DND-41 (cell line): ENCODE measurements at regions not wholly inside any gene's neighbourhood (a gene's known extent, or its start where the extent isn't known, plus 50 kb on each side); places are given as distances from the start of the nearest gene placed in this dataset.

Experiments used
- ATAC-seq: fragments of 200-7000 bp; cut with Tn5 transposase; 3 replicates; pipeline ENCODE4 v1.9.1; 2021; ENCODE audit warnings: low read depth; ENCODE audit not compliant: insufficient read depth
- DNase-seq: peaks from one replicate; pipeline ENCODE4 v3.0.0-alpha.2; 2020
- H2AFZ ChIP-seq: 2 replicates; pipeline ENCODE4 v1.6.0; 2012; ENCODE audit warnings: low read depth, low read length
- H3K27ac ChIP-seq: 2 replicates; pipeline ENCODE4 v1.5.1; 2012; ENCODE audit warnings: low read length, inconsistent platforms
- H3K27me3 ChIP-seq: fragments of 200-600 bp; sonication (generic); 2 replicates; pipeline ENCODE4 v1.6.0; 2012; ENCODE audit warnings: low read length, mild to moderate bottlenecking, inconsistent platforms; ENCODE audit not compliant: insufficient read depth, poor library complexity
- H3K36me3 ChIP-seq: 2 replicates; pipeline ENCODE4 v1.5.1; 2012; ENCODE audit warnings: low read length, inconsistent platforms; ENCODE audit not compliant: insufficient read depth
- H3K4me1 ChIP-seq: 2 replicates; pipeline ENCODE4 v1.5.1; 2012; ENCODE audit warnings: mild to moderate bottlenecking, low read length; ENCODE audit not compliant: insufficient read depth
- H3K4me2 ChIP-seq: 2 replicates; pipeline ENCODE4 v1.6.0; 2012; ENCODE audit warnings: mild to moderate bottlenecking, moderate library complexity, low read length, inconsistent platforms; ENCODE audit not compliant: insufficient read depth
- H3K4me3 ChIP-seq, 2 experiments: fragments of 200-600 bp in 1 of 2; shearing (Covaris generic) in 1 of 2; 2 replicates each; pipeline ENCODE4 v1.5.1; 2012 to 2016; ENCODE audit warnings: inconsistent platforms in 2 of 2, low read length in 2 of 2, mild to moderate bottlenecking in 2 of 2, low read depth in 1 of 2, moderate library complexity in 1 of 2
- H3K79me2 ChIP-seq: 2 replicates; pipeline ENCODE4 v1.6.0; 2012; ENCODE audit warnings: low read length, inconsistent platforms; ENCODE audit not compliant: insufficient read depth
- H3K9ac ChIP-seq: 2 replicates; pipeline ENCODE4 v1.6.0; 2012; ENCODE audit warnings: low read depth, mild to moderate bottlenecking, inconsistent platforms, low read length, moderate library complexity
- H3K9me3 ChIP-seq: 2 replicates; pipeline ENCODE4 v1.5.1; 2012; ENCODE audit warnings: low read length, moderate library complexity, mild to moderate bottlenecking, inconsistent platforms; ENCODE audit not compliant: insufficient read depth, severe bottlenecking
- H4K20me1 ChIP-seq: 2 replicates; pipeline ENCODE4 v1.6.0; 2012; ENCODE audit warnings: low read length; ENCODE audit not compliant: insufficient read depth
- CTCF ChIP-seq: IDR thresholded peaks from 2 replicates; pipeline ENCODE4 v1.5.1; 2012; ENCODE audit warnings: borderline replicate concordance, low read length, moderate library complexity, mild to moderate bottlenecking; ENCODE audit not compliant: poor library complexity, severe bottlenecking; ENCODE audit errors: extremely low read depth
- EZH2 ChIP-seq: IDR thresholded peaks from 3 replicates; pipeline ENCODE4 v1.6.1; 2012; ENCODE audit warnings: borderline replicate concordance, low read depth, mild to moderate bottlenecking, moderate library complexity, low read length, inconsistent platforms; ENCODE audit not compliant: severe bottlenecking

- no peaks in the 10 kb centered on the region for H3K79me2 ChIP-seq
Observed at GRCh38 chrX:4670606-4671005, 957.2 kb upstream of the PRKX start.

DNA sequence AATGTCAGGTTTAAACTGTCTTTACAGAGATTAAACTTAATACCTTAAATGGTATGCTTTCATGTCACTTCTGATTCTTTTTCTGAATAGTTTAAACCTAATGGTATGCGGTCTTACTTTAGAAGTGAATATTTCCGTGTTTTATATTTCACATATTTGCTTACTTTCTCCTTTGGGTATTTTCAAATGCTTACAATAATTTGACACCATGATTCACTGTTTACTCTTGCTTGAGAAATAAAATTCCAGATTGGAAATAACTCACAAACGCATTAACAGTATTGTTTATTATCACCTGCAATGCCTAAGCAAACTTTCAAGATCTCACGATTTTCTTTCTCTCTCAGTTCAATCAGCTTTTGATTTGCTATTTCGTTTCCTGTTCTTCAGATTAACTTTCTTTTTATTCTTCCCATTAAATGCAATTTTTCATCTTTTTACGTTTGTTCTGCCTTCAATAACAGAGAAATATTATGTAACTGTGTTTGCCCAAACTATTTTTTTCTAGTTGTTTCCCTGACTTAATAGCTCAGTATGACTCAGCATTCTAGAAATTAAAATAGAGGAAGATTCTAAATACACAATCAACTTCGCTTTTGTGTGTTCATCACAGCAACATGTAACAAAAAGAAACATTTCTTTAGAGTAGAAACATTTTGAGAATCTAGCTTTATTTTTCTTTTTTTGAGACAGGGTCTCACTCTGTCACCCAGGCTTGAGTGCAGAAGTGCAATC, 955.5 kb upstream of the PRKX start:
- no peak overlapping the region for H2AFZ ChIP-seq
- no peak overlapping the region for H3K4me2 ChIP-seq
- no peaks in the 10 kb centered on the region for H3K79me2 ChIP-seq
- H3K4me1 ChIP-seq, result no peaks in the 10 kb centered on the region
- ATAC-seq, result no peak
- no peaks in the 10 kb centered on the region for H3K36me3 ChIP-seq
- no peak overlapping the region for H3K4me3 ChIP-seq
- H4K20me1 ChIP-seq, result no peaks in the 10 kb centered on the region
- H3K27me3 ChIP-seq, result no peaks in the 10 kb centered on the region
- H3K27ac ChIP-seq, result no peak overlapping the region
- no peaks in the 10 kb centered on the region for H3K9me3 ChIP-seq
- H3K9ac ChIP-seq, result no peak overlapping the region
- DNase-seq, result no peak
- TF ChIP-seq CTCF, result no peak
- TF ChIP-seq EZH2, result no peak

More at GRCh38 chrX:4670606-4671005, 957.2 kb upstream of the PRKX start:
- Histone ChIP-seq H3K9ac (no peak overlapping the region), H3K27me3 (no peaks in the 10 kb centered on the region), H3K27ac (no peak overlapping the region), H4K20me1 (no peaks in the 10 kb centered on the region), H3K4me2 (no peak overlapping the region), H3K4me1 (no peaks in the 10 kb centered on the region), H2AFZ (no peak overlapping the region), H3K9me3 (no peaks in the 10 kb centered on the region), H3K36me3 (no peaks in the 10 kb centered on the region), H3K4me3 (no peak overlapping the region)
- ATAC-seq, result no peak
- DNase-seq, result no peak
- TF ChIP-seq EZH2 (no peak), CTCF (no peak)

DNA sequence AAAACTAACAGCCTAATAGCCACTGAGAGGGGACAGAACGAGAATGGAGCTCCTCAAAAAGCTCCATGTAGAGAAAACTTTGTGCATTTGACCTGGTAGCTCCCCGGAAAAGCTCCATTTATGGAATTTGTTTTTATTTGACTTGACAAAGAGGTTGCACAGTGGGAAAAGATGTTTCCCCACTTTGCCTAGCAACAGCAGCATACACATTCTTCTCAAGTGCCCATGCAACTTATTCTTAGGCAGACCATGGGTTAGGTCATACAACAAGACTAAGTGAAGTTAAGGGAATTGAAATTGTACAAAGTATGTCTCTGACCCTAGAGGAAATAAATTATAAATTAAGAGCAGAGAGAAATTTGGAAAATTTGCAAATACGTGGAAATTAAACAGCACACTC, 949.6 kb upstream of the PRKX start:
- Histone ChIP-seq H3K4me1 (no peaks in the 10 kb centered on the region), H3K4me3 (no peak overlapping the region), H3K9ac (no peak overlapping the region), H3K9me3 (no peaks in the 10 kb centered on the region), H4K20me1 (no peaks in the 10 kb centered on the region), H3K27ac (no peak overlapping the region), H3K27me3 (no peaks in the 10 kb centered on the region), H2AFZ (no peak overlapping the region), H3K36me3 (no peaks in the 10 kb centered on the region), H3K79me2 (no peaks in the 10 kb centered on the region), H3K4me2 (no peak overlapping the region)
- no peak for TF ChIP-seq CTCF
- no peak for TF ChIP-seq EZH2
- ATAC-seq, result no peak
- DNase-seq, result no peak
